Heart left ventricle (tissue), 16 donors: ENCODE measurements at regions not wholly inside any gene's neighbourhood (a gene's known extent, or its start where the extent isn't known, plus 50 kb on each side); places are given as distances from the start of the nearest gene placed in this dataset.

Experiments
- ATAC-seq, 4 donors: fragments of 200-7000 bp; cut with Tn5 transposase; one replicate each; pipeline ENCODE4 v1.9.1; 2020 to 2022; ENCODE audit warnings: moderate library complexity in 4 of 4, mild to moderate bottlenecking in 3 of 4, moderate number of reproducible peaks in 1 of 4
- DNase-seq, 5 donors: peaks; one replicate each; pipeline ENCODE4 v3.0.0-alpha.2; 2020
- H3K27ac ChIP-seq, 12 donors: fragments of 200-600 bp; sonication (generic) in 4 of 12; one replicate each; pipeline versions ENCODE4 v1.5.0 to v1.8.0; 2016 to 2022; ENCODE audit warnings: mild to moderate bottlenecking in 2 of 12
- H3K27me3 ChIP-seq, 9 donors: fragments of 200-600 bp; sonication (generic) in 2 of 9; one replicate each; pipeline versions ENCODE4 v1.5.1 to v1.8.0; 2016 to 2022; ENCODE audit warnings: mild to moderate bottlenecking in 3 of 9
- H3K36me3 ChIP-seq, 9 donors: fragments of 200-600 bp; sonication (generic) in 2 of 9; one replicate each; pipeline versions ENCODE4 v1.5.0 to v1.8.0; 2018 to 2022; ENCODE audit warnings: mild to moderate bottlenecking in 2 of 9
- H3K4me1 ChIP-seq, 12 donors: fragments of 200-600 bp; sonication (generic) in 4 of 12; one replicate each; pipeline versions ENCODE4 v1.5.0 to v1.8.0; 2016 to 2022; ENCODE audit warnings: mild to moderate bottlenecking in 3 of 12
- H3K4me3 ChIP-seq, 12 donors: fragments of 200-600 bp; sonication (generic) in 4 of 12; one replicate each; pipeline versions ENCODE4 v1.5.0 to v1.8.0; 2017 to 2022; ENCODE audit warnings: mild to moderate bottlenecking in 9 of 12, moderate library complexity in 4 of 12
- H3K9me3 ChIP-seq, 12 donors: fragments of 200-600 bp; sonication (generic) in 4 of 12; one replicate each; pipeline versions ENCODE4 v1.5.0 to v1.8.0; 2016 to 2022; ENCODE audit warnings: mild to moderate bottlenecking in 1 of 12
- CTCF ChIP-seq, 12 donors: fragments of 200-600 bp; sonication (generic) in 4 of 12; IDR thresholded peaks; one replicate each; pipeline versions ENCODE4 v1.5.0 to v1.8.0; 2018 to 2022; ENCODE audit warnings: antibody characterized with exemption in 12 of 12, mild to moderate bottlenecking in 5 of 12
- POLR2A ChIP-seq, 2 donors: fragments of 450-650 bp; IDR thresholded peaks; one replicate each; pipeline ENCODE4 v1.6.1; 2017; ENCODE audit warnings: antibody characterized with exemption in 2 of 2, mild to moderate bottlenecking in 2 of 2, moderate library complexity in 2 of 2
- WGBS, 4 donors: extraction: QIAGEN DNeasy Blood & Tissue Kit in 2 of 4; methylation state at CpG; one replicate each; pipeline versions ENCODE4 v1.1.5 to v1.1.7; 2013 to 2018; 5-methylcytosine and 5-hydroxymethylcytosine counted together
- intact Hi-C, 10 donors: fragments of 100-400 bp; cut with DNase I; formaldehyde crosslinking; loops; one replicate each; pipeline versions ENCODE4 v1.11.1 to v1.14.2; 2022
- donor health status: ischemic (EF 13 %, LVEDD 7.1; RV severe dilation, severe dysfunction).
- donor health status: healthy with polysubstance abuse.
- donor health status: DM: no; HTN: yes; CAD: no.
- donor health status: DM: no; HTN: no; CAD: no.
- donor health status: ischemic (EF 25% LVEDD 6.9; RV normal size, moderate dysfunction).
- donor health status: ischemic (EF 25% LVEDD 5.7; RV mildly dilated, moderate dysfunction).
- donor health status: healthy.
- donor health status: DM: yes; HTN: yes; CAD: no.
- donor health status: ischemic (EF 35%, LVEDD 5.7; RV mildly dilated, moderate dysfunction).
- donor health status: nonischemic (EF 11% LVEDD 7.7; RV severe dilation, severe dysfunction).
- donor health status: DM: yes; HTN: yes; CAD: no.
- donor health status: PGD.
- donor health status: ischemic (EF 29% LVEDD 5.4; RV normal size, mild dysfunction).
- donor health status: nonischemic (EF 23%, LVEDD 6.1; RV moderate dilation, normal function).

DNA sequence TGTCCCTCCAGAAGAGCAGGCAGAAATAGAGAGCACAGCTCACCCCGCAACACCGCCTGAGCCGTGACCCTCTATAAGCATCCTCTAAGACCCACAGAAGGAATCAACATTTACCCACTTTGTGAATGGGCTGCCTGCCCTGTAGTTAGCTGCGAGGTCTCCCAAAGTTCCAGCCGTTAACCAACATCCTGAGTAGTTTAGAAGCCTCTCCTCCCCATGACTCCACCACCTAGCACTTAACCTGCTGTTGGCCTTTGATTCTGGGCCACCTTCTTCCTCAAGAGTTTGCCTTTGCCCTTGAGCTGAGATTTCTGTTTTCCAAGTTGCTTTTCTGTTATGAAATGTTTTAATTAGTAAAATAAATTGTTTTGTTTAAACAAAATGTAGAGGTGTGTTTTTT is 75.8 kb downstream of the NUDT10 start:
- 74 to 86% (median 80%) methylated on average over 5 of the region's 5 CpGs for WGBS, 4 donors
- DNase-seq = no peak
- intact Hi-C loops = no loop called here

DNA sequence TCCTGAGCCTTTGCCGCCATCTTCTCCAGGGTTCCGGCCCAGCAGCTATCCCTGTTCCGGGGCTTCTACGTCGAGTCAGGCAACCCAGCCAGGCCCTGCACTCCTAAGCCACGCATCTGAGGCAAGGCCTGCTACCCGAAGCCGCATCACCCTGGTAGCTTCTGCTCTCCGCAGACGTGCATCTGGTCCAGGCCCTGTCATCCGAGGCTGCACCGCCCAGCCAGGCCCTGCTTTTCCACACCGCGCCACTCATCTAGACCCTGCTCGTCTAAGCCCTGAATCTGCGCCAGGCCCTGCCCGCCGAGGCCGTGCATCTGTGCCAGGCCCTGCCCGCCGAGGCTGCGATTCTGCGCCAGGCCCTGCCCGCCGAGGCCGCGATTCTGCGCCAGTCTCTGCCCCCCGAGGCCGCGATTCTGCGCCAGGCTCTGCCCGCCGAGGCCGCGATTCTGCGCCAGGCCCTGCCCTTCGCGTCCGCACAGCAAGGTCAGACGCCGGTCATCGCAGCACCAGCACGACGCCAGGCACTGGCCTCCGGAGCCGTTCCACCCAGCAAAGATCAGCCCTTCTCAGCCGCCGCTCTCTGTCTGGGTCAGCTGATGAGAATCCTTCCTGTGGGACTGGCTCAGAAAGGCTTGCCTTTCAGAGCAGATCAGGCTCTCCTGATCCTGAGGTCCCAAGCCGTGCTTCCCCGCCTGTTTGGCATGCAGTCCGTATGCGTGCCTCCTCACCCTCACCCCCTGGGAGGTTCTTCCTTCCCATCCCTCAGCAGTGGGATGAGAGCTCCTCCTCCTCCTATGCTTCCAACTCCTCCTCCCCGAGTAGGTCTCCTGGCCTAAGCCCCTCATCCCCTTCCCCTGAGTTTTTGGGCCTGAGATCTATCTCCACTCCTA is 75.1 kb downstream of the NUDT10 start:
- H3K9me3 ChIP-seq = peaks cover 0 to 5% (median 0%) of the 10 kb centered on the region in 12 donors
- no peaks in the 10 kb centered on the region for H3K4me1 ChIP-seq
- no peaks in the 10 kb centered on the region for H3K36me3 ChIP-seq
- peaks cover 0 to 9% (median 0%) of the 10 kb centered on the region in 9 donors for H3K27me3 ChIP-seq
- intact Hi-C loops = no loop called here
- 90 to 94% (median 92%) methylated on average over 51 to 54 of the region's 54 CpGs for WGBS, 4 donors
- ATAC-seq (no peak), DNase-seq (no peak)
- no peak overlapping the region for H3K27ac ChIP-seq
- no peak for TF ChIP-seq CTCF (IDR thresholded peaks at IDR 0.05)
- TF ChIP-seq POLR2A (IDR thresholded peaks at IDR 0.05) = no peak
- H3K4me3 ChIP-seq = no peak overlapping the region

More for the DNA sequence above, 75.8 kb downstream of the NUDT10 start:
- Histone ChIP-seq H3K4me3 (no peak overlapping the region), H3K27ac (no peak overlapping the region), H3K27me3 (peaks cover 0 to 9% (median 0%) of the 10 kb centered on the region in 9 donors), H3K9me3 (peaks cover 0 to 5% (median 0%) of the 10 kb centered on the region in 12 donors), H3K36me3 (no peaks in the 10 kb centered on the region), H3K4me1 (no peaks in the 10 kb centered on the region)
- TF ChIP-seq CTCF (IDR thresholded peaks at IDR 0.05) = no peak
- no peak for TF ChIP-seq POLR2A (IDR thresholded peaks at IDR 0.05)
- ATAC-seq = no peak

GRCh38 chrX:51406688-51407519 is 74.3 kb downstream of the NUDT10 start:
- no peak overlapping the region for H3K27ac ChIP-seq
- no peaks in the 10 kb centered on the region for H3K36me3 ChIP-seq
- H3K4me1 ChIP-seq = no peaks in the 10 kb centered on the region
- peaks cover 0 to 7% (median 0%) of the 10 kb centered on the region in 9 donors for H3K27me3 ChIP-seq
- no peak for ATAC-seq
- 87 to 95% (median 91%) methylated on average over 25 to 54 of the region's 54 CpGs for WGBS, 4 donors
- DNase-seq = no peak
- intact Hi-C loops = no loop called here
- H3K9me3 ChIP-seq = peaks cover 0 to 5% (median 0%) of the 10 kb centered on the region in 12 donors
- H3K4me3 ChIP-seq = no peak overlapping the region
- TF ChIP-seq POLR2A (IDR thresholded peaks at IDR 0.05) (no peak), CTCF (IDR thresholded peaks at IDR 0.05) (no peak)

DNA sequence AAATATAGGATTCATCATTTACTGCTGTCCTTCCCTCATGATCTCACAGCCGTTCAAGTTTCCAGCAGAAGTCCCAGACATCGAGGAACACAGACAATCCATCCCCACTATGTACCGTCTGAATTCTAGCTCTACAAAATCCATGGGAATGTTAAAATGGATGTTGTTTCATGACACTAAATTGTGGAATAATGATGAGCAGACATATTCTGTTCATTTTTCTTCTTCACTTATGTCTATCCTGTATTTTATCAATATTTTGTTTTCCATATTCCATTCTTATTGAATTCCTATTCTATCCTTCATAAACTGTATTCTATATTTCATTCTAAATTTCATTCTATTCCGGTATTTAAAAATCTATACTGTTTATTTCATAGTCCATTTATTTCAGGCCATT is 71.8 kb downstream of the NUDT10 start:
- no peak overlapping the region for H3K27ac ChIP-seq
- no peaks in the 10 kb centered on the region for H3K4me1 ChIP-seq
- no peak for TF ChIP-seq POLR2A (IDR thresholded peaks at IDR 0.05)
- TF ChIP-seq CTCF (IDR thresholded peaks at IDR 0.05) = no peak
- ATAC-seq (no peak), DNase-seq (no peak)
- 81 to 95% (median 88%) methylated on average over 4 of the region's 4 CpGs for WGBS, 4 donors
- no peak overlapping the region for H3K4me3 ChIP-seq
- peaks cover 0 to 3% (median 0%) of the 10 kb centered on the region in 9 donors for H3K27me3 ChIP-seq
- H3K9me3 ChIP-seq = peaks cover 0 to 5% (median 0%) of the 10 kb centered on the region in 12 donors
- intact Hi-C loops = no loop called here
- H3K36me3 ChIP-seq = no peaks in the 10 kb centered on the region
